Urinary bladder (tissue), 3 donors: ENCODE measurements at regions not wholly inside any gene's neighbourhood (a gene's known extent, or its start where the extent isn't known, plus 50 kb on each side); places are given as distances from the start of the nearest gene placed in this dataset.

Experiments used
- DNase-seq: peaks from one replicate; pipeline ENCODE4 v3.0.0-alpha.2; 2015; ENCODE audit errors: extremely low spot score
- H3K27ac ChIP-seq: one replicate; pipeline ENCODE4 v1.5.1; 2013; ENCODE audit warnings: low read depth, mild to moderate bottlenecking, moderate library complexity
- H3K36me3 ChIP-seq: one replicate; pipeline ENCODE4 v1.6.1; 2013; ENCODE audit warnings: mild to moderate bottlenecking, moderate library complexity; ENCODE audit not compliant: insufficient read depth
- H3K4me1 ChIP-seq: one replicate; pipeline ENCODE4 v1.6.1; 2013; ENCODE audit warnings: mild to moderate bottlenecking, moderate library complexity; ENCODE audit not compliant: insufficient read depth
- H3K4me3 ChIP-seq: one replicate; pipeline ENCODE4 v1.5.1; 2013; ENCODE audit warnings: low read depth, low read length
- WGBS: extraction: QIAGEN DNeasy Blood & Tissue Kit; methylation state at CpG from one replicate; pipeline ENCODE4 v1.1.7; 2013; 5-methylcytosine and 5-hydroxymethylcytosine counted together
- donor health status: healthy with polysubstance abuse.
- donor health status: healthy.

DNA sequence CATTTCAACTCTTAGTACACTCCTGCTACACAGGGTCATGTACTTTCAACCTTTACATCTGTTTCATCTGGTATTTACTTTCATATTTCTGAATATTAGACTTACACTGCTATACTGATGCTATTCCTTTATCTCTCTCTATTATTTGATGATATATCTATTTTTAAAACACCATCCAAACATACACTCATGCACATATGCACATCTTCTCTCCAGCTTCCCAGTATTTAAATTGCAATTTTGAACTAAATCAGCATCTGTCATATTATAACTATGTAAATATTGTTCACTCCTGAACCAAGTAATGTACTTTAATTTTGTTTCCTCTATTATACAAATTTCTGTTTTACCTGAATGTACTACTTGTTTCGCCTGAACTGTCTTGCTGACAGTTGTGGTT lies 293.6 kb upstream of the FLRT2 start:
- no peak overlapping the region for H3K4me3 ChIP-seq
- no peak for DNase-seq
- no peaks in the 10 kb centered on the region for H3K4me1 ChIP-seq
- no peaks in the 10 kb centered on the region for H3K36me3 ChIP-seq
- no peak overlapping the region for H3K27ac ChIP-seq
- WGBS = 86% methylated on average over 1 of the region's 1 CpG

DNA sequence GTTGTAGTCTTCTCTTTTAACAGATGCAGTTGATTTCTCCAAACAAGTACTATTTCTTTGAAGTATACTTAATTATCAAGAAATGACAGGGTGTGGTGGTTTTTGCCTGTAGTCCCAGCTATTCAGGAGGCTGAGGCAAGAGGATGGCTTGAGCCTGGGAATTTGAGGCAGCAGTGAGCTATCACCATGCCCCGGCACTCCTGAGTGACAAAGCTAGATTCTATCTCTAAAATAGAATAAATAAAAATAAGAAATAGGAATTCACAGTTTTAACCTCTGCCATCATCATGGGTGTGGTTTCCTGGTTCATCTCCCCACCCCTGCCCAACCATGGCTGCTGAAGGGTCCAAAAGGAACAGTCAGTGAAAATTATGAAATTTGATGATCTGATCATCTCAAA lies 290.2 kb upstream of the FLRT2 start:
- no peaks in the 10 kb centered on the region for H3K36me3 ChIP-seq
- 79% methylated on average over 1 of the region's 1 CpG for WGBS
- H3K4me3 ChIP-seq = no peak overlapping the region
- H3K4me1 ChIP-seq = no peaks in the 10 kb centered on the region
- no peak overlapping the region for H3K27ac ChIP-seq
- DNase-seq = no peak

GRCh38 chr14:85241022-85241855 lies 288.7 kb upstream of the FLRT2 start:
- Histone ChIP-seq H3K4me1 (no peaks in the 10 kb centered on the region), H3K4me3 (no peak overlapping the region), H3K36me3 (no peaks in the 10 kb centered on the region), H3K27ac (no peak overlapping the region)
- WGBS = 29% methylated on average over 14 of the region's 14 CpGs
- DNase-seq = no peak

- Histone ChIP-seq H3K27ac (no peak overlapping the region), H3K4me1 (no peaks in the 10 kb centered on the region), H3K4me3 (no peak overlapping the region), H3K36me3 (no peaks in the 10 kb centered on the region)
- DNase-seq = no peak
- WGBS = 81% methylated on average over 4 of the region's 4 CpGs
Measured at GRCh38 chr14:85242666-85243065, 287.3 kb upstream of the FLRT2 start.

DNA sequence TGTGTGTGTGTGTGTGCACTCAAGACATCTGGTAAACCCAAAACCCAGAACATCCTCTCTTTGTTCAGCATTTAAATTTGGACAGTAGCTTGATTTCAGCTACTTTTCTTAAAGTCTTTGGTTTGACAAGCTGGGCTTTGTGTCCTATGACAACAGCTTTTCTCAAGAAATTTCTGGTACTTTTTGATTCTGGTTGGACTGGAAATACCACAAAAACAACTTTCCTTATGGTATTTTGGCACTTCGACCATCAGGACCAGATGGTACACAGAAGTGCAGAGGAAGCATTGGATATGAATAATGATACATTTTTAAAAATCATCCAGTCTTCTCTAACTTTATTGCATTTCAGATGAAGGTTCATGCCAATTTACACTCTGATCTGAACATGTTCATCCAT lies 286.6 kb upstream of the FLRT2 start:
- DNase-seq = no peak
- Histone ChIP-seq H3K27ac (no peak overlapping the region), H3K36me3 (no peaks in the 10 kb centered on the region), H3K4me3 (no peak overlapping the region), H3K4me1 (no peaks in the 10 kb centered on the region)
- 88% methylated on average over 1 of the region's 1 CpG for WGBS

- no peak overlapping the region for H3K4me3 ChIP-seq
- WGBS = 77% methylated on average over 3 of the region's 3 CpGs
- no peak for DNase-seq
- H3K4me1 ChIP-seq = no peaks in the 10 kb centered on the region
- H3K27ac ChIP-seq = no peak overlapping the region
- no peaks in the 10 kb centered on the region for H3K36me3 ChIP-seq
Measured at GRCh38 chr14:85247071-85247470, 282.9 kb upstream of the FLRT2 start.

DNA sequence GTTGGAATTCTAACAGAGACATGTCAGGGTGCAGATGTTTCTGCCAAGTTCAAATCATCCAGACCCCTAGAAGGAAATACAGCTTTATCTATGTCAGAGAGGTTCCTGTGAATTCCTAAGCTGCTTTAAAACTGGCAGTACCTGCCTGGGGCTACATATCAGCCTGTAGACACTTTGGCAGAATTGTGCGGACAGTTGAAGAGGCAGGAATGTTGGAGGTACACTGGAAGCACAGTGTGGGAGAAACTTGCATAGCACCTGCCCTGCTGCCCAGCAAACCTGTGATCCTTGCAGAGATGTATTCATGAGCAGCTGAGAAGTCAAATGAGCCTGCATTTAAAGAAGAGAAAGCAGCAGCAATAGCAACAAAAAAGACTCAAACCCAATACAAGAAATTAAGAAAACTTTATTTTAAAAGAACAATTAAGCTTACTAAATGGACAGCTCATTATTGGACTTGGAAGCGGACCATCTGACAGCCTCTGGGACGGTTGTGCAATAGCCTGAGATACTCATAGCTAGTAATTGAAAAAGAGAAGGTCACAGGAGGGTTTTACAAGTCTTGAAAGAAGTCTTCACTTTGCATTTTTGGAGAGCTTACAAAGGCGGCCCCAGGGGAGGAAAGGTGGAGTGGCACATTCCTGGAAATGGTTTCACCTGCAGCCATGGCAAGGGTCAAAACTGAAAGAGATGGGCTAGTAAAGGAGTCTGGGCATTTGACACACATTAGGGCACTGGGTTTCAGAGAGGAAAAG lies 280.9 kb upstream of the FLRT2 start:
- no peak for DNase-seq
- 86% methylated on average over 4 of the region's 4 CpGs for WGBS
- Histone ChIP-seq H3K4me1 (no peaks in the 10 kb centered on the region), H3K4me3 (no peak overlapping the region), H3K27ac (no peak overlapping the region), H3K36me3 (no peaks in the 10 kb centered on the region)

DNA sequence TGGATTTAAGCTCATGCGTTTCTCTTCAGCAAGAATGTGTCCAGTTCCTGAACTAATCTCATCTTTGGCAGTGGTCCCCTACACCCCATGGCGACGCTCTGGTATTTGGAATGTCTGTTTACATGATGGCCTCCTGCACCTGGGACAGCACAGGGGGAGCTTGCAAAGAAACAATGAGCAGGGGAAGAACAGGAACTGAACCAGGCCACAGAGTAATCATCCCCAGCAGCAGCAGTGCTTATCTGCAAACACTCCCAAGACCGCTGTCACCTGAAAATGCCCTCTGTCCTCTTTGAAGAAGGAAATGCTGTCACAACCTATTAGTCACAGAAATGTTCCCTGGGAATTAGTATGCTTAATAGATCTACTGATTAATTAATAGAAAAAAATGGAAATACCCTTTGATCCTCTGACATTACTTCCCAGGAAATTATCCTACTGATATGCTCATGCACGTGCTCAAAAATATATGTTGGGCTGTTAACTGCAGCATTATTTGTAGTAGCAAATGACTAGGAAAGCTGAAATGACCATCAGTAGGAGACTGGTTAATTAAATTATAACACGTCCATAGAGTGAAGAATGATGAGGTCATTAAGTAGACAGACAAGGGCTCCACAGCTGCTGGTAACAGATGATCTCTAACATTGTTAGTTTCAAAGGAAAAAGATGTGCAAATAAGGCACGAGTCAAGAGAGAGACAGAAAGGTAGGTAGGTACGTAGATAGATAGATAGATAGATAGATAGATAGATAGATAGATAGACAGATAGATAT lies 279.3 kb upstream of the FLRT2 start:
- no peak for DNase-seq
- Histone ChIP-seq H3K27ac (no peak overlapping the region), H3K36me3 (no peaks in the 10 kb centered on the region), H3K4me3 (no peak overlapping the region), H3K4me1 (no peaks in the 10 kb centered on the region)
- 58% methylated on average over 8 of the region's 8 CpGs for WGBS

DNA sequence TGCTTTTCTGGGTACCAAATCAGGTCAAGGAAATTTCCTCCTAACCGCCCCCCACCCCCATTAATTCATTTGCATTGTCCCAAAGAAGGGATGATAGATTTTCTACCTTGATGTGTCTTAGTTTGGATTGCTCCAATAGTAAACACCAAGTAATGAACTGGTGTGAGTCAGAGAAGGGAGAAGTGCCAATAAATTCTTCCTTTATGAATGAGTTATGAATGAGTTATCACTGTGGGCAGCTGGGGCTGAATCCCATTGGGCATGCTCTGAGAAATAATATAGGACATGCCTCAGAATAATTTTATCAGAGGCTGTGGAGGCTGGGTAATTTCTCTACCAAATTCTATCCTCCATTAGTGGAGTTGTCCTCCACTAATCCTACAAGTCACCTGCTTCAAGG lies 277.9 kb upstream of the FLRT2 start:
- Histone ChIP-seq H3K36me3 (no peaks in the 10 kb centered on the region), H3K4me3 (no peak overlapping the region), H3K4me1 (no peaks in the 10 kb centered on the region), H3K27ac (no peak overlapping the region)
- WGBS = 93% methylated on average over 1 of the region's 1 CpG
- no peak for DNase-seq

GRCh38 chr14:85254711-85255110 lies 275.2 kb upstream of the FLRT2 start:
- peak; percentile 23 for DNase-seq

DNA sequence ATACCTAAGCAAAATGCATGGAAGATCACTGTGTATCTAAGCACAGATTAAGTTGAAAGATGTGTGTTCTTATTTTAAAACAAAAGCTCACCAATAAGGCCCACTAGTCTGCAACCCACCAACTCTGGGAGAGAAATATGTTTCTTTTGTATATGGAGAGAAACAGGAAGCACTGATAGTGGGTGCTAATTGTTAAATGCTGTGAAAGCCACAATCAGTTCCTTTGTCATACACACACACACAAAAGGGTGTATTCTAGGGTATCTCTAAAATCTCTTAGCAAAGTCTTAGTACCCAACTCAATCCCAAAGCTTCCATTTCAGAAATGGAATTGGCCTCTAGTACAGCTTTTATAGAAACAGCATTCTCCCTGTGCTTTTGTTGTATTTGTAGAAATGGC lies 272.7 kb upstream of the FLRT2 start:
- DNase-seq = no peak
- no peak overlapping the region for H3K4me3 ChIP-seq

More at GRCh38 chr14:85254711-85255110, 275.2 kb upstream of the FLRT2 start:
- no peak overlapping the region for H3K4me3 ChIP-seq
- no peaks in the 10 kb centered on the region for H3K36me3 ChIP-seq
- H3K27ac ChIP-seq = no peak overlapping the region
- H3K4me1 ChIP-seq = no peaks in the 10 kb centered on the region

GRCh38 chr14:85263916-85264675 lies 265.8 kb upstream of the FLRT2 start:
- H3K4me1 ChIP-seq = no peaks in the 10 kb centered on the region
- H3K27ac ChIP-seq = no peak overlapping the region
- no peaks in the 10 kb centered on the region for H3K36me3 ChIP-seq
- WGBS = 75% methylated on average over 4 of the region's 4 CpGs
- H3K4me3 ChIP-seq = no peak overlapping the region
- no peak for DNase-seq

More for the DNA sequence above, 272.7 kb upstream of the FLRT2 start:
- Histone ChIP-seq H3K27ac (no peak overlapping the region), H3K4me1 (no peaks in the 10 kb centered on the region), H3K36me3 (no peaks in the 10 kb centered on the region)

- no peaks in the 10 kb centered on the region for H3K4me1 ChIP-seq
- H3K4me3 ChIP-seq = no peak overlapping the region
- H3K27ac ChIP-seq = no peak overlapping the region
- H3K36me3 ChIP-seq = no peaks in the 10 kb centered on the region
- WGBS = 45% methylated on average over 5 of the region's 5 CpGs
- DNase-seq = no peak
Measured at GRCh38 chr14:85273099-85273677, 256.8 kb upstream of the FLRT2 start.
